ENCODE measurements at regions not wholly inside any gene's neighbourhood (a gene's known extent, or its start where the extent isn't known, plus 50 kb on each side); places are given as distances from the start of the nearest gene placed in this dataset.

DNA sequence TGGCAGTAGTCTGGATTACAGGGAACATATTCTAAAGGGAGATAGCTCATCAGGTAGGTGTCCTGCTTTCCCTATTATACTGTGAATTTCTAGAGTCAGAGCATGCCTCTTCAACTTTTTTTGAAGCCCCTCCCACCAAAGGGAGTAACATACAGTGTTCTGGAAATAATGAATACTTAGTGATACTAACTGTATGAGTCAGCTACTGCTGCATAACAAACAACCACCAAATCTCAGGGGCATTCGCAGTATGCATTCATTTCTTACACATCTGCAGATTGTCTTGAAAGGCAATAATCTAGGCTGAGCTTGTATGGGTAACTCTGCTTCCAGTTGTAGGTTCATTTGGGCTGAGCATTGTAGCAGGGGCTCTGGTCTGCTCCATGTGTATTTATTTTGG lies 409.7 kb upstream of the SPRED2 start:
- no peak overlapping the region for H3K27ac ChIP-seq (ENCODE audit: low read depth, low read length)
- no peaks in the 10 kb centered on the region for H3K27me3 ChIP-seq (replicated peaks in 1 of 4; ENCODE audit: control insufficient read depth in 3 of 4, extremely low read depth in 1 of 4, insufficient read depth in 3 of 4, low read length in 3 of 4)
- H2BK12ac ChIP-seq (ENCODE audit: low read depth, low read length), result no peak overlapping the region
- H3K79me1 ChIP-seq (ENCODE audit: low read depth, low read length), result no peaks in the 10 kb centered on the region
- no peak overlapping the region for H2BK5ac ChIP-seq (ENCODE audit: low read depth, low read length)
- no peak overlapping the region for H4K5ac ChIP-seq (ENCODE audit: insufficient read length, low read depth, low read length)
- FAIRE-seq (no peak), DNase-seq (ENCODE audit: low read depth in 1 of 2, low spot score in 2 of 2) (no peak)
- WGBS, 2 experiments (ENCODE audit: extremely low coverage in 1 of 2, insufficient coverage in 1 of 2, insufficient read length in 1 of 2, insufficient replicate concordance in 2 of 2, low coverage in 1 of 2, low lambda C conversion rate in 2 of 2, missing lambda C conversion rate in 1 of 2), result 94% methylated on average over 1 of the region's 1 CpG; no CpG with 5 or more reads in 1 of the 2 experiments
- no peak overlapping the region for H3K4me2 ChIP-seq (ENCODE audit: insufficient read depth in 1 of 2, low read depth in 2 of 2, low read length in 2 of 2)
- H4K20me1 ChIP-seq (replicated peaks in 1 of 2; ENCODE audit: control insufficient read depth in 1 of 2, insufficient read depth in 2 of 2, low read length in 2 of 2), result no peaks in the 10 kb centered on the region
- no peak overlapping the region for H2BK20ac ChIP-seq (ENCODE audit: low read length)
- H3K14ac ChIP-seq (ENCODE audit: insufficient read length), result no peak overlapping the region
- H2AK5ac ChIP-seq (ENCODE audit: low read depth, low read length), result no peak overlapping the region
- no peak overlapping the region for H3K4me3 ChIP-seq (ENCODE audit: extremely low read depth in 1 of 4, insufficient read depth in 2 of 4, low read depth in 3 of 4, low read length in 4 of 4)
- CTCF ChIA-PET (ENCODE audit: partially characterized antibody), result interaction anchor here (1.3 kb wide), 1 partner anchor 435 kb away, joined by 3 read pairs; no protein-coding TSS in a partner anchor
- no peak overlapping the region for H4K91ac ChIP-seq (replicated peaks; ENCODE audit: insufficient read length, low read length)
- no peak overlapping the region for H3K23ac ChIP-seq (ENCODE audit: insufficient read length)
- no peak overlapping the region for H3K56ac ChIP-seq (replicated peaks; ENCODE audit: insufficient read length, low read depth, low read length)
- H3K9ac ChIP-seq (replicated peaks in 1 of 4; ENCODE audit: extremely low read depth in 1 of 4, low read depth in 3 of 4, low read length in 3 of 4), result no peak overlapping the region
- H2BK15ac ChIP-seq (ENCODE audit: low read length), result no peak overlapping the region
- TF ChIP-seq SIRT6 (IDR thresholded peaks at IDR 0.05; ENCODE audit: low read length) (no peak), GTF2F1 (IDR thresholded peaks at IDR 0.05; ENCODE audit: borderline replicate concordance, low read depth, low read length) (no peak), SP2 (IDR thresholded peaks at IDR 0.05; ENCODE audit: low read length) (no peak), NANOG (IDR thresholded peaks at IDR 0.05; ENCODE audit: insufficient read depth, low read depth, low read length, poor library complexity, severe bottlenecking) (no peak), EP300 (IDR thresholded peaks at IDR 0.05; ENCODE audit: borderline replicate concordance in 1 of 2, low read depth in 2 of 2, low read length in 2 of 2) (no peak)
- no peak overlapping the region for H3K4ac ChIP-seq (replicated peaks; ENCODE audit: insufficient read length, low read depth, low read length)
- H2BK120ac ChIP-seq (replicated peaks; ENCODE audit: low read depth, low read length), result no peak overlapping the region
- POLR2A ChIA-PET (ENCODE audit: partially characterized antibody), result no interaction called here
- H3K4me1 ChIP-seq (replicated peaks in 1 of 4; ENCODE audit: control insufficient read depth in 3 of 4, insufficient read depth in 4 of 4, low read length in 3 of 4), result no peaks in the 10 kb centered on the region
- no peak overlapping the region for H4K8ac ChIP-seq (ENCODE audit: extremely low read depth, insufficient read depth, low read length)
- peaks cover 2 to 3% of the 10 kb centered on the region in 2 experiments; a peak in 1 of 4 replicates for H3K9me3 ChIP-seq (ENCODE audit: insufficient read depth in 2 of 2, low read depth in 1 of 2, low read length in 1 of 2)
- no peaks in the 10 kb centered on the region for H3K36me3 ChIP-seq (ENCODE audit: control insufficient read depth in 2 of 4, insufficient read depth in 4 of 4, low read length in 3 of 4)
- H3K18ac ChIP-seq (ENCODE audit: extremely low read depth, low read length), result no peak overlapping the region
- H3K79me2 ChIP-seq (ENCODE audit: control insufficient read depth in 1 of 2, insufficient read depth in 2 of 2, low read length in 2 of 2), result no peaks in the 10 kb centered on the region
- no peak overlapping the region for H2AFZ ChIP-seq (ENCODE audit: low read length)
- no peaks in the 10 kb centered on the region for H3K23me2 ChIP-seq (ENCODE audit: low read depth, low read length)
